Effector memory CD4-positive, alpha-beta T cell (primary cell): ENCODE measurements at regions not wholly inside any gene's neighbourhood (a gene's known extent, or its start where the extent isn't known, plus 50 kb on each side); places are given as distances from the start of the nearest gene placed in this dataset.
"Not testable (repeated sequence)": the region's sequence is repeated elsewhere in the genome, so short reads cannot be mapped to it uniquely, and the experiment has no call there.

Experiments
- DNase-seq, 3 donors: peaks; one replicate each; pipeline ENCODE4 v3.0.0-alpha.2; 2020
- H3K27ac ChIP-seq: 2 replicates; pipeline ENCODE4 v1.7.0; 2013; ENCODE audit warnings: mild to moderate bottlenecking, low read length, moderate library complexity; ENCODE audit not compliant: insufficient read depth, poor library complexity, severe bottlenecking
- H3K27me3 ChIP-seq: replicated peaks from 2 replicates; pipeline ENCODE4 v1.7.0; 2013; ENCODE audit warnings: mild to moderate bottlenecking, low read length; ENCODE audit not compliant: insufficient read depth, control insufficient read depth, poor library complexity, severe bottlenecking
- H3K36me3 ChIP-seq: 2 replicates; pipeline ENCODE4 v1.7.0; 2013; ENCODE audit warnings: mild to moderate bottlenecking, low read length, moderate library complexity; ENCODE audit not compliant: control insufficient read depth, insufficient read depth
- H3K4me1 ChIP-seq: 2 replicates; pipeline ENCODE4 v1.7.0; 2013; ENCODE audit warnings: low read length, mild to moderate bottlenecking; ENCODE audit not compliant: control insufficient read depth, insufficient read depth, poor library complexity, severe bottlenecking
- H3K4me3 ChIP-seq: 2 replicates; pipeline ENCODE4 v1.7.0; 2013; ENCODE audit warnings: low read length, low read depth, mild to moderate bottlenecking; ENCODE audit not compliant: insufficient read depth, poor library complexity, severe bottlenecking
- H3K9me3 ChIP-seq: 2 replicates; pipeline ENCODE4 v1.7.0; 2013; ENCODE audit warnings: mild to moderate bottlenecking, low read length, moderate library complexity; ENCODE audit not compliant: control insufficient read depth

- not testable (repeated sequence) for H3K4me3 ChIP-seq, H3K4me1 ChIP-seq, H3K36me3 ChIP-seq, DNase-seq, H3K9me3 ChIP-seq, H3K27ac ChIP-seq, H3K27me3 ChIP-seq
Measured at GRCh38 chr9:42286145-42286845, 102.8 kb downstream of the SPATA31A6 start.

GRCh38 chr9:42288002-42288864, 104.8 kb downstream of the SPATA31A6 start:
- H3K9me3 ChIP-seq, H3K27ac ChIP-seq, H3K4me3 ChIP-seq, DNase-seq, H3K4me1 ChIP-seq, H3K36me3 ChIP-seq, H3K27me3 ChIP-seq: not testable (repeated sequence)

- not testable (repeated sequence) for H3K36me3 ChIP-seq, DNase-seq, H3K4me3 ChIP-seq, H3K27me3 ChIP-seq, H3K4me1 ChIP-seq, H3K9me3 ChIP-seq, H3K27ac ChIP-seq
Measured at GRCh38 chr9:42288865-42289229, 105.4 kb downstream of the SPATA31A6 start.

GRCh38 chr9:42300124-42300523, 116.7 kb downstream of the SPATA31A6 start:
- not testable (repeated sequence) for DNase-seq, H3K27me3 ChIP-seq, H3K4me1 ChIP-seq

GRCh38 chr9:42306625-42307024, 123.2 kb downstream of the SPATA31A6 start:
- not testable (repeated sequence) for H3K4me3 ChIP-seq, H3K4me1 ChIP-seq, DNase-seq, H3K36me3 ChIP-seq, H3K27me3 ChIP-seq, H3K27ac ChIP-seq, H3K9me3 ChIP-seq

More at GRCh38 chr9:42300124-42300523, 116.7 kb downstream of the SPATA31A6 start:
- not testable (repeated sequence) for H3K27ac ChIP-seq, H3K4me3 ChIP-seq, H3K9me3 ChIP-seq, H3K36me3 ChIP-seq

- not testable (repeated sequence) for H3K9me3 ChIP-seq, H3K4me1 ChIP-seq, H3K36me3 ChIP-seq, H3K4me3 ChIP-seq, H3K27me3 ChIP-seq, DNase-seq, H3K27ac ChIP-seq
Measured at GRCh38 chr9:42307449-42307848, 124.0 kb downstream of the SPATA31A6 start.

- not testable (repeated sequence) for DNase-seq, H3K27ac ChIP-seq, H3K4me3 ChIP-seq, H3K9me3 ChIP-seq, H3K27me3 ChIP-seq, H3K36me3 ChIP-seq, H3K4me1 ChIP-seq
Measured at GRCh38 chr9:42310972-42311371, 127.5 kb downstream of the SPATA31A6 start.

- not testable (repeated sequence) for H3K36me3 ChIP-seq, H3K9me3 ChIP-seq, H3K4me1 ChIP-seq, DNase-seq, H3K27ac ChIP-seq, H3K4me3 ChIP-seq, H3K27me3 ChIP-seq
Measured at GRCh38 chr9:42316026-42316425, 132.6 kb downstream of the SPATA31A6 start.

- H3K4me3 ChIP-seq, H3K4me1 ChIP-seq, H3K36me3 ChIP-seq: not testable (repeated sequence)
Measured at GRCh38 chr9:42317677-42318076, 134.2 kb downstream of the SPATA31A6 start.

GRCh38 chr9:42323084-42323809, 139.8 kb downstream of the SPATA31A6 start:
- H3K27me3 ChIP-seq, H3K27ac ChIP-seq, H3K36me3 ChIP-seq, H3K4me1 ChIP-seq, H3K9me3 ChIP-seq, DNase-seq, H3K4me3 ChIP-seq: not testable (repeated sequence)

More at GRCh38 chr9:42317677-42318076, 134.2 kb downstream of the SPATA31A6 start:
- not testable (repeated sequence) for H3K27me3 ChIP-seq, H3K27ac ChIP-seq, H3K9me3 ChIP-seq, DNase-seq
